ENCODE measurements at regions not wholly inside any gene's neighbourhood (a gene's known extent, or its start where the extent isn't known, plus 50 kb on each side); places are given as distances from the start of the nearest gene placed in this dataset.

GRCh38 chr9:36780186-36780585 lies 207.5 kb downstream of the MELK start:
- TF ChIP-seq CTCF (IDR thresholded peaks at IDR 0.05), result no peak
- TF ChIP-seq POLR2A (IDR thresholded peaks at IDR 0.05), result no peak
